Stimulated activated CD4-positive, alpha-beta T cell treated with anti-CD3 and anti-CD28 coated beads, Interleukin-4, amount 100 ng/mL, for 48 hours (primary cell): ENCODE measurements at regions not wholly inside any gene's neighbourhood (a gene's known extent, or its start where the extent isn't known, plus 50 kb on each side); places are given as distances from the start of the nearest gene placed in this dataset.

ENCODE experiments used
- DNase-seq, 2 donors: peaks; one replicate each; pipeline ENCODE4 v3.0.0-alpha.2; 2020; ENCODE audit warnings: low read depth in 2 of 2

DNA sequence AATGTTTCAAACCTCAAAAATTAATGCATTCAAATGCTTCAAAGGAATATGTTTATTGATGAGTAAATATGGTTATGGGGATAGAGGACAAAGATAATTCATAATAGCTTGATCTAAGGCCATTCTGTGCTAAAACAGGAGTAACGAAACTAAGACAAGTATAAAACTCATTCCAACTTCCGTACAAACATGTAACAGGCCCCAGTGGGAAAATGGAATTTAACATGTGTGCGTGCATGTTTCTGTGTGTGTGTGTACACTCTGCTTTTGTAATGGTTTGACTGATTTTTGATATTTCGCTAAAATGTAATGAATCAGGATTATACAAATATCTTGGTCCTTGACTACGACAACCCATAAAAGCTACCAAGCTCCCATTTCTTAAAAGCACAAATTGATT, 91.0 kb downstream of the KLF12 start:
- no peak for DNase-seq

DNA sequence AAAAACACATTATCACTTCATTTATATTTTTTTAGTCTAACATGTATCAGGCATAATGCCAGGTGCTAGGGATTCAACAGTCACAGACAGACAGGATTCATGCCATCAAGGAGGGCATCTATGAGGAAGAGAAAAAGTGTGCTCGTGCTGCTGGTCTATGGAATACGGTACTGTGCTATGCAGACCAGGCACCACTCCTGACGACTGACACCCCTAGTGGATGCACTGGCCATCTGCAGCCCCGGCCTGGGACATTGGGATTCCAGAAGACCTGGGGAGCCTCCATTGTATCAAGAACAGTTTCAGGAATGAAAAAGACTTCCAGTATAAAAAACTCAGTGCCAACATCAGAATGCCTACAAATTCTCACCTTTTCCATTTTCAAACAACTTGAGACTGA, 94.0 kb downstream of the KLF12 start:
- peak; percentile 12 to 29 for DNase-seq

DNA sequence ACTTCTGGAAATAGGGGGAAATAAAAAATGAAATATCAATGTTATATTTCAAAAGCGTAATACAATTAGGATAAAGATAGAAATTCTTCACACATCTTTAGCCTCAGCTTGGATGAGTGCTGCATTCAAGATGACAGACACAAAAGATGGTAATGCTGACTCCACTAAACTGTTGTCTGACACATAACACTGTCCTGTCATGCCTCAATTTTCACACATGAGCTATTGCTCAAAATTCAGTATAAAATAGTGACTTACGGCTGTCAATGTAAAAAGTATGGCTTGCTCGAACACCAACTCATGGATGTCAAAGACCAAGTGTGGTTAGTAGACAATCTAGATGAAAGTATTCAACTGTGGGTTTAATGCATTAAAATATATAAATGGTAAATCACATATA, 94.5 kb downstream of the KLF12 start:
- no peak for DNase-seq

DNA sequence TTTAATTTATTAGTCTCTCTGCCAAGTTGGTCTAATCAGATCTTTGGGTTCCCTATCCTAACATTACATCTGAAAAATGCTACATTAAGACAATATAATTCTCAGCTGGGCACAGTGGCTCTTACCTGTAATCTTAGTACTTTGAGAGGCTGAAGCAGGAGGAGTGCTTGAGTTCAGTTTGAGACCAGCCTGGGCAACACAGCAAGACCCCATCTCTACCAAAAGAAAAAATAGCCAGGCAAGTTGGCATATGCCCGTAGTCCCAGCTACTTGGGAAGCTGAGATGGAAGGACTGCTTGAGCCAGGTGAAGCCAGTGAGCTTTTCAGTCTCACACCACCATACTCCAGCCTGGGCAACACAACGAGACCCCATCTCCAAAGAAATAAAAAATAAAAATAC, 95.0 kb downstream of the KLF12 start:
- no peak for DNase-seq

DNA sequence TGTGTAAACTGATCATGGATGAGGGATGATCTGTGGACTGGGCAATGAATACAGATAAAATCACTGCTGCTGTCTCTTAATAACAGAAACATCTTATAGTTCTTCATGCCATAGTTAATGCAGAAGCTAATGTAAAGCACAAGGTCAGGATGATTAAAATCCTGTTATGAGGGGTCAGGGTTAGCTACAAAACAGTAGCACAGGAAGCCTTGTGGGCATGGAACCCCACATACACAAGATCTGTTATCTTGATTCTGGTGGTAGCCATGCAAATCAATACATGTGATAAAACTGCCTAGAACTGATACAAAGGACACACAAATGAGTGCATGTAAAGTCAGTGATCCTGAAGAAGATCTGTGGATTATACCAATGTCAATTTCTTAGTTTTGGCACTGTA, 96.4 kb downstream of the KLF12 start:
- no peak for DNase-seq

DNA sequence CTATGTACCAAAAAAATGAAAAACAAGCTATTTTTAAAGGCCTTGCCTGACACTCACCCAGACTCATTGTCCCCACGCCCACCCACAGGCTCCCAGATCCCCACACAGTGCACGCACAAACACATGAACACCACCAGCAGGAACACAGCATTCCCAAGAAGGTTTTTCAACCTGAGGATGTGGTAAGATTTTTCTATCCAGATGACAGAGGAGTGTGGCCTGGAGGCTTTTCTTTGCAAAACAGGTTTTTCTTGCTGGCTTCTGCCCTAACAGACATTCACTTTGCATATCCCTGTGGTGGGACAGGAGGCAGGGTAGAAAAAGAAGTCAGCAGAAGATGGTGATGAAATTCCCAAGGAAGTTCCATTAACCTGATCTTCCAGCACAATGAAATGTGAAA, 97.8 kb downstream of the KLF12 start:
- DNase-seq, result no peak

DNA sequence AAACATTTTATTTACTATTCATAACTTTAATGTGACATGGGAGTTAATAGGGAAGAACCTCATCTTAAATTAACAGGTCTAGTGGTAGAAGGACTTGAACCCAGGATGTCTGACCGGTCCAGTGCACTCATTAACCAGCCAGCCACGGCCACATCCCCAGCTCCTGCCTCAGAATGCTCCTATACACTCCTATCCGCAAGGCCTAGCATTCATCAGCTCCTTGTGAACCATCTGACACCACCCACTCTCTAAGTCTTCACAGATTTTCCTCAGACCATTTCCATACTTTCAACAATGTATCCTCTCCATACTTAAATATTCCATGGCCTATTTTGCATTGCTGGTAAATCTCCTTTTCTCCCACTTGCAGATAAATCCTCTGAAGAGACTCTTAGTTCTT, 98.3 kb downstream of the KLF12 start:
- DNase-seq, result no peak

DNA sequence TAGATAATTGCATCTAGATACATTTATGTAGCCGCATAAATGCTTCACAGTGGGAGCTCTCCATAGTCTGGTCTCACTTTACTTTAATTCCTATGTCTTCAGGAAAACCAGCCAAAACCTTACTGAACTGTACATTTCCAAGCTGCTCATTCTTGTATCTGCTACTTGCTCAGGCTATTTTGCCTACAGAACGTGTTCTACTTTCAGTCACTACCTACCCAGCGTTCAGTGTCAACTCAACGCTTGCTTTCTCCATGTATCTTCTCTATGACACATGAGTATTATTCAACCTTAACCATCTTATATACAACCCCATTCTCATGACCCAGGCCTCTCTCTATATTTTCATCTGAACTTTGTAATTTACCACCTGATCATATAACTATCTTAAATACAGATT, 101.9 kb downstream of the KLF12 start:
- DNase-seq, result no peak

DNA sequence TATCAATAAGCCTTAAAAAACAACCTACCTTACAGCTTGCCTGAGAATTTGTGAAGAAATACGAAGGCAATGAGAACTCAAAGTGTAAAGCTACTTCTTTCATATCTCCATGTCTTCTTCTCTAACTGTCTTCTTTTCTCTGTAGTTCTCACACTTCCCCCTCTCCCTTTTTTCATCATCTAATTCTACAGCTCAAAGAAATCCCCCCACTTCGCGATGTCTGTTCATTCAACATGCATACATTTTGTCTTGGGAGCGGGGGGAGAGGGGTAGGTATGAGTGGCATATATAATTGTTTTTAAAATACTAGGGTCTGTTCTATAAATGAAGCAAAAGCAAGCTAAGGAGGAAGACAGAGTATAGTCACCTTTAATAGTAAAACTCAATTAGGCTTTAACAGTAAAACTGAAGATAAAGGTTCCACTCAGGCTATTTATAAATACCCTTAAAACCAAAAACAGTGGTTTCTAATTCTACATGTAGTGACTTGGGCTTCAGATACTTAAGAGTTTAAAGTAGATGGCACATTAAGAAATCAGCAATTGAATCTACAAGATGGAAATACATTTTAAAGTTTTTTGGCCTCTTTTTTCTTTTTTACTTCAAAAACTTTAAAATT, 106.9 kb downstream of the KLF12 start:
- DNase-seq, result no peak

DNA sequence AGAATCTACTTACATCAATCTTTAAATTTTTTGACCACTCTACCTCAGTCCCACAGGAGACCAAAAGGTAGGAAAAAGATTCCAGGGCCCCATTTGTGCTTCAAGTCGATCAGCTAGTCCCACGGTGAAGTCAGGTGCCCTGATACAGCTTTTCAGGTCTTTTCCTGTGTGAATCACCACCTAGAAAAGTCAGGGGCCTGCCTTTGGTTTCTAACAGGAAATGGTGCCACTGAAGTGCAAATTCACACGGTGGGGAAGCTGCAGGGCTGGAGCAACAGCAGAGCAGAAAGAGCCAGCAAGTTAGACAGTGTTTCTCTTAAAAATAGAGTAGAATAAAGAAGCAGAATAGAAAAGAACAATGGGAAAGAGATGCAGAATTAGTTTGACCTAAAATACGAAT, 107.5 kb downstream of the KLF12 start:
- peak; percentile 33 to 41 for DNase-seq

DNA sequence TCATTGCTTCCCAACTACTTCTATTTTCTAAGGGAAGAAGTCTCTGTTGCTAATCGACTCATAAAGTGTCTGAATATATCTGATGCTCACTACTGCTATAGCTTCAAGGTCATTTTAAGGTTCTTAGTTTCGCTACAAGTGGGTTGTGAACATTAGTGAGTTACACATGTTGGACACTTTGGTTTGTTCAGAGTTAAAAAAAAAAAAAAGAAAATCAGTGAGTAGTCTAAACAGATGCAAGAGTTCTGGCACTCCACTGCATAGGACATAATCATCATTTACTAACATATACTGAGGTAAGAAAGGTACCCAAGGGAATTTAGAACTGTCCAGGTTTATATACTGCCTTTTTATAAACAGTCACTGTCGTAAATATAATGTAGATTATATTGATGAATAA, 108.8 kb downstream of the KLF12 start:
- DNase-seq, result no peak

DNA sequence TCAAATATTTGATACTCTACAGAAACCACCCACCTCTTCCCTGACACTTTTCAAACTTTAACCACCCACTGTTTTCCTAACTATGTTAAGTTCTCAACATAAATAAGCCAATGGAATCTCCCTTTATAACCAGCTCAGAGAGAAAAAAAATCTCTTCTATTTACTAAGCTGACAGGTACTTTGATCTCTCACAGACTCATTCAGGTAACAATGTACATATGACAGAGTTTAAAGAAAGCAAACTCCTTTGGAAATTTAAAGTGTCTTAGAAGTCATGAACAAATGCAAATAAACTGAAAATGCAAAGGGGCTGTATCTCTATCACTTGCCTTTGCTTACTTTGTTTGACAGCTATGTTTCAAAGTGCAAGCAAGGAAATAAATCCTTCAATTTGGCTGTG, 109.3 kb downstream of the KLF12 start:
- no peak for DNase-seq

DNA sequence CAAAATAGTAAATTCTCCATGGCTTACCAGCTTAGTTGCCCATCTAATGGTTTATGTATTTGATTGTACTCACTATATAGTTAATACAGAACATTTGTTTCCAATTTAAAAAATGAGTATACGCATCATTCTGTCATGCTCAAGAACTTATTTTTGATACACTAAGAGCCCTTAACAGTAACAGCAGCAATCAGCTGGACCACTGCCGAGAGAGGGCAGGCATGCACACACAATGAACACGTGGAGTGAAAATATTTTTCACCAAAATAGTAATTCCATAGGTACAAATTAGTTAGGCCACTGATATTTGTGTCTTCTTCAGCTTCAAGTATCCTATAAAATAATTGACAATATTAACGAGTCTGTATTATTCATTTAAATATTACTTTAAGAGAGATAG, 109.9 kb downstream of the KLF12 start:
- DNase-seq, result no peak

DNA sequence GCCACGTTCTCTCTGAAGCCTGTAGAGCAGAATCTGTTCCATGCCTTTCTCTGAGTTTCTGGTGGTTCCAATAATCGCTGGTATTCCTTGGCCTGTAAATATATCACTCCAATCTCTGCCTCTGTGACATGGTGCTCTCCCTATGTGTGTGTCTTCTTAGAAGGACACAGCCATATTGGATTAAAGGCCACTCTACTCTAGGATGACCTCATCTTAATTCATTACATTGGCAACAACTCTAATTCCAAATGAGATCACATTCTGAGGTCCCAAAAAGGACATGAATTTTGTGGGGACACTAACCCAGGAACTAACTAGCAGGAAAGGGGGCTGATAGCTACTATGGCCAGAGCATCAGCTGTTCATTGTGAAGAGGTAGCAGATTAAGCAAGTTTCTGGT, 110.7 kb downstream of the KLF12 start:
- DNase-seq, result no peak

DNA sequence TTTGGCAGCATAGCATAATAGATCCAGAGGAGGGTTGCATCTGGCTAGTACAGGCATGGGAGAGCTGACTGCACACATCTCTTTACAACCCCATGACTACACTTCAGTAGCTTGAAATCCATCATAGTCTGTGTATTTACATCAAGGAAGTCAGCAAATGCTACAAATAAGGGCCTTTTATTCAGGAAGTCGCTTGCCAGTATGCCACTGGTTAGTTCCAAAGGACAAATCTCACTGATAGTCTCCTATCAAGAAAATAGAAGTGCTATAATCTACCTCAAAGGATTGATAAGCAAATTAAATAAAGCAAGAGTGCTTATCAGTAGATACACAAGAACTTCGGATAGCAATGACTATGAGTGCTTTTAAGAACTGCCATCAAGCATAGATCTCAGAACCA, 112.7 kb downstream of the KLF12 start:
- no peak for DNase-seq

DNA sequence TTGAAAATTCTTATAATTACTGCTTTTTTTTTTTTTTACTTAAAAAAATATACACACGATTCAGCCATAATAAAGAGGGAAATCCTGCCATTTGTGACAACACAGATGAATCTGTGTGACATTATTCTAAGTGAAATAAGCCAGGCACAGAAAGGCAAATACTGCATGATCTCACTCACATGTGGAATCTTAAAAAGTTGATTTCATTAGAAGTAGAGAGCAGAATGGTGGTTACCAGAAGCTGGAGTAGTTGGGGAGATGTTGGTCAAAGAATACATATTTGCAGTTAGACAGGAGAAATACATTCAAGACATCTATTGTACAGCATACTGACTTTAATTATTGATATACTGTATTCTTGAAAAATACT, 116.2 kb downstream of the KLF12 start:
- no peak for DNase-seq

DNA sequence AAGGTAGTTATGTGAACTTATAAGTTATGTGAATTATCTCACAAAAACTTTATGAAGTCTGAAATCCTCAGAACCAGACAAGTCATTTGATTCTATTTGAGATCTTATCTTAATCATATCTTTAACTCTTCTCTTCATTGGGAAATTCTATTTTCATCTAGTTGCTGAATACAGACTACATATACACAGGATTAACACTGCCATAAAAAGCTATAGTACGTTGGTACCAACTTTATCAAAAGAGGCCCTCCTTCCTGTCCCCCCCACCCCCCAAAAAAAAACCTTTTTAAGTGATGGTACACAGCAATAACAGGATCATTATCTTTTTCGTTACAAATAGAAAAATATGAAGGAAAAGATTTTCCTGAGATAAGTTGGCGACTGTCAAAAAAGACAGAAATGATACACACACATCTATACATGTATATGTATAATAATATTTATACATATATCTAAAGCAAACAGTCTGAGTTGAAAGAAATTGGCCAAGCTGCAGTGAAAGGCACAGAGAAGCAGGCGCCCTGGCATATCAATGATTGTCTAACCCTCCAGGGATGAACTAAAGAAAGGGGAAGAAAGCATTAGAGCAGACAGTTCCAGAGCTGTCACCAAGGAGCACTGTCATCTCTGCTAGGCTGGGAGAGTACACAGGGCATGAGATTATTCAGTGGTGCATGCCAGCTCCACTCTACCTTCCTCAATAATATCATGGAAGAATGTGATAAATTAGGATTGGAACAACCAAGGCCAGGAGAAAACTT, 116.7 kb downstream of the KLF12 start:
- no peak for DNase-seq

DNA sequence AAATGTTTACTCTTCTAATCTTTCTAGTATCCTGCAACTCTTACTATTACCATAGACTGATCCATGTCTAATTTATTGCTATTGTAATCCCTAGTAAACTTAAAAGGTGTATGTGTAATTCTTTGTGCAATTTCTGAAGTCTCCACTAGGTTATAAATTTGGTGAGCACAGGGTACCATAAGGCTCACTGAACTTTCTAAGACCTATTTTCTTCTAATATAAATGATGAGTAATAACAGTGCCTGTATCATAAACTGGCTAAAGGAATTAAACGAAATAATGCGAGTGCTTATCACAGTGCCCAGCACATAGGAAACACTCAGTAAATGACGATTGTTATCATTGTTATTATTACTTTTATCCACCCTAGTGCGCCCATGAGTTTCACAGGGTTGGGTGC, 119.1 kb downstream of the KLF12 start:
- no peak for DNase-seq

DNA sequence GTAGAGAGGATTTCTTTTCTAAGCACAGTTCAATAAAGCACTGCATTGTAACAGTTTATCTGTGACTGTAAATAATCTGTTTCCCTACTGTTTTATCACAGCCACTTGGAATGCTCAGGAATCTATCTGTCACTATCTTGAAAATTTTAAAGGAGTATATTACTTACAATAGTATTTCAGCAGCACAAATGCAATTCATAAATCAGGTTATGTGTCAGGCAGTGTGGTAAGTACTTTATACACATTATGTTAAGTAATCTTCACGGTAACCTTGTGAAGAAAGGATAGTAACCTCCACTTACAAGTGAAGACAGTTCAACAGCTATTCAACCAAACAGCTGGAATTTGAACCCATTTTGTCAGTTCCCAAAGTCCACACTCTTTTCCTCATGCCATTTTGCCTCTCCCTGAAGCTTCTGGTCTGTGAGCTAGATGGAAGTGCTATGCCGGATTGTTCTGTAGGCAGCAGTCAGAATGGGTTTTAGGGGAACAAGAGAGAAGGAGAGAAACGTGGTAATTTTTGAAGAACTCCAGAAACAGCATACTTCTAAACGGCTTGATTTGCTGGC, 125.0 kb downstream of the KLF12 start:
- DNase-seq, result no peak

DNA sequence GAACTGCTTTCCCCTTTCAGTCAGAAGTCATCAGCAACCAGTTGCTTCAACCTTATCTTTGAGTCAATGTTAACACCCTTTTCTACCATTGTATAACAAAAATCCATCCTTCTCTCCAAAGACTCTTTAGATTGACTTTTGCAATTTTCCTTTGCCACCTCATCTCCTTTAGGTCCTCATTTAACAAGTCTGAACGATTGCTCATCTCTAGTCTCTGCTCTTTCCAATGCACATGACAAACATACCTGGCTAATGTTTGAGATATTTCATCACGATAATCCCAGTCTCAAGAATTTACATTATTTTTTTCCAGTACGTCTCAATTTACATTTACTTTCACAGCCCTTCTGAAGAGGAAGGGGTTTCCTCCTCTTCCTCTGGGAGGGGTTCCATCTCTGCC, 127.5 kb downstream of the KLF12 start:
- DNase-seq, result no peak

DNA sequence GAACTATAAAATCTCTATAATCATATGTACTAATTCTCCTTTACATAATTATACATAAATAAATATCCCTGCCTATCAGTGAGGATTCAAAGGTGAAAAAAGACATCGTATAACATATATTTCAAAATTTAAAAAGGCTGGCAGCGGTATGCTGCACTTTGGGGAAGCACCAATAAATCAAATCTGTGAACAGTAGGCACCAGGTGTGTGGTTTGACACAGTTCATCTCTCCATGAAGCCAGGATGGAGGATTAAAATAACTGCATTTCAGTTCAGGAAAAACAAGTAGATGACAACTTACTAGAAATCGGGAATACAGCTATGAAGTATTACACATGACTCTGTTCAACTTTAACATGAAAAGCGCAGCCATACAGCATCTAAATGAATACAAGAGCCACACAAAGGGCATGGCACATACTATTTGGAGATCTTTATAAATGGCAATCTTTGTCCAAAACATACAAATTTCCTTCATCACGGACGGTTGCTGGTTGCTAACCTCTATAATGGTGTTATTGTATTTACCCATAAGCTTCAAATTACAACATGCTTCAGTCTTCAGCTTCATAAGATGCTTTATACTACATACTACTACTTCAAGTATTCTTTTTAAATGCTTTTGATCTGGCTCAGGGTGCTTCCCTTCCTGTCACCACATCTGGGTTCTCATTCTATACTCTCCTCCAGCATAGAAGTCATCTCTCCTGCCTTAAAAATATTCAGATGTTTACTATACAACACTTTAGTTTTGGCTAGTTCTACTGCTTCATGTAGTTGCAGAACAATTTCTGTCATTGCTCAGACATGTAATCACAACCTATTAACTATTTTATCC, 128.7 kb downstream of the KLF12 start:
- DNase-seq, result no peak

DNA sequence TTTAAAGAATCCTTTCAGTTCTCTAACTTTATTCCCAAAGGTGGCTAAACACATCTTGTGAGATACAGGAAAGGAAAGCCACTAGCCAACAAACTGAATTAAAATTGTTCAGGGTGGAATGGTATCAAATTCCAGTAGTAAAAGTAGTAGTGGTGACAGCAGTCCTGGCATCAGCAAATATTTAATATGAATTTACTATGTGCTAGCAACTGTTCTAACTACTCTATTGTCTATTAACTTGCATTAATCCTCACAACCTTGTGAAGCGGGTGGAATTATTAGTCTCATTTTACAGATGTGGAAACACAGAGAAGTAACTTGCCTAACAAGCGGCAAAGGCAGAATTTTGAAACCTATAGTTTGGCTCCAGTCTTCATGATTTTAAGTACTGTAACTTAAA, 130.1 kb downstream of the KLF12 start:
- no peak for DNase-seq

DNA sequence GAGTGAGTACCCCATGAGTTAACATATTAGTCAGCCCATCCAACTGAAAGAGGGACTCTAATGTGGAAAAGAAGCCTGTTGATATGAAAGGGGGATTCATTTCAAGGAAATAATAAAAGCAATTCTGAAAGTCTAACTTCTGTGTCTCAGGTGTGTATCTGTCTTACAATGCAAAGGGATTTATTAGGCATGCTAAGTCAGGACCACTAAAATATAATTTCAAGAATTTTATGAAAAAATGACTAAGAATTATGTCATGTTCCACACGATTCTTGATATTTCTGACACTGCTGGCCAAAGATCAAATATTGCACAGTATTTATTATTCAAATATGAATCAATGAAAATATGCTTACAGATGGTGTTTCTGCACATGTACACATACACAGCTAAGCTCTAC, 130.8 kb downstream of the KLF12 start:
- no peak for DNase-seq
